ENCODE measurements at regions not wholly inside any gene's neighbourhood (a gene's known extent, or its start where the extent isn't known, plus 50 kb on each side); places are given as distances from the start of the nearest gene placed in this dataset.
"Not testable (repeated sequence)": the region's sequence is repeated elsewhere in the genome, so short reads cannot be mapped to it uniquely, and the experiment has no call there.

- DNase-seq = no peak
Measured at GRCh38 chr6:159439651-159440050, 253.4 kb downstream of the SOD2 start.

- no peak for DNase-seq
Measured at GRCh38 chr6:159438106-159438505, 254.9 kb downstream of the SOD2 start.

- DNase-seq = no peak
Measured at GRCh38 chr6:159436581-159436980, 256.5 kb downstream of the SOD2 start.

GRCh38 chr6:159435701-159436100 lies 257.3 kb downstream of the SOD2 start:
- no peak for DNase-seq

GRCh38 chr6:159434410-159434809 lies 258.6 kb downstream of the SOD2 start:
- DNase-seq = no peak

- no peak for DNase-seq
Measured at GRCh38 chr6:159433550-159433949, 259.5 kb downstream of the SOD2 start.

- no peak for DNase-seq
Measured at GRCh38 chr6:159431750-159432149, 261.3 kb downstream of the SOD2 start.

GRCh38 chr6:159430323-159430722 lies 261.1 kb downstream of the FNDC1 start:
- no peak for DNase-seq

GRCh38 chr6:159429433-159429832 lies 260.2 kb downstream of the FNDC1 start:
- no peak for DNase-seq

GRCh38 chr6:159427771-159428170 lies 258.6 kb downstream of the FNDC1 start:
- no peak for DNase-seq

GRCh38 chr6:159427335-159427734 lies 258.1 kb downstream of the FNDC1 start:
- DNase-seq = no peak

- no peak for DNase-seq
Measured at GRCh38 chr6:159425421-159425820, 256.2 kb downstream of the FNDC1 start.

GRCh38 chr6:159422041-159422984 lies 253.1 kb downstream of the FNDC1 start:
- no peak for DNase-seq

GRCh38 chr6:159421586-159421985 lies 252.4 kb downstream of the FNDC1 start:
- no peak for DNase-seq

- DNase-seq = no peak
Measured at GRCh38 chr6:159418997-159419396, 249.8 kb downstream of the FNDC1 start.

GRCh38 chr6:159416891-159417560 lies 247.8 kb downstream of the FNDC1 start:
- DNase-seq = no peak

- DNase-seq = no peak
Measured at GRCh38 chr6:159415540-159415939, 246.3 kb downstream of the FNDC1 start.

GRCh38 chr6:159414711-159415110 lies 245.5 kb downstream of the FNDC1 start:
- DNase-seq = no peak

- not testable (repeated sequence) for DNase-seq
Measured at GRCh38 chr6:159407211-159407780, 238.1 kb downstream of the FNDC1 start.

GRCh38 chr6:159404296-159404695 lies 235.1 kb downstream of the FNDC1 start:
- DNase-seq = no peak

- no peak for DNase-seq
Measured at GRCh38 chr6:159400826-159401225, 231.6 kb downstream of the FNDC1 start.

GRCh38 chr6:159399751-159400221 lies 230.6 kb downstream of the FNDC1 start:
- no peak for DNase-seq

- DNase-seq = no peak
Measured at GRCh38 chr6:159398633-159399032, 229.4 kb downstream of the FNDC1 start.

GRCh38 chr6:159397753-159398152 lies 228.6 kb downstream of the FNDC1 start:
- no peak for DNase-seq
